ENCODE measurements at regions not wholly inside any gene's neighbourhood (a gene's known extent, or its start where the extent isn't known, plus 50 kb on each side); places are given as distances from the start of the nearest gene placed in this dataset.

- TF ChIP-seq, protein P1, sequence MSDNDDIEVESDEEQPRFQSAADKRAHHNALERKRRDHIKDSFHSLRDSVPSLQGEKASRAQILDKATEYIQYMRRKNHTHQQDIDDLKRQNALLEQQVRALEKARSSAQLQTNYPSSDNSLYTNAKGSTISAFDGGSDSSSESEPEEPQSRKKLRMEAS (IDR thresholded peaks at IDR 0.05) = no peak
- TF ChIP-seq, protein P2, sequence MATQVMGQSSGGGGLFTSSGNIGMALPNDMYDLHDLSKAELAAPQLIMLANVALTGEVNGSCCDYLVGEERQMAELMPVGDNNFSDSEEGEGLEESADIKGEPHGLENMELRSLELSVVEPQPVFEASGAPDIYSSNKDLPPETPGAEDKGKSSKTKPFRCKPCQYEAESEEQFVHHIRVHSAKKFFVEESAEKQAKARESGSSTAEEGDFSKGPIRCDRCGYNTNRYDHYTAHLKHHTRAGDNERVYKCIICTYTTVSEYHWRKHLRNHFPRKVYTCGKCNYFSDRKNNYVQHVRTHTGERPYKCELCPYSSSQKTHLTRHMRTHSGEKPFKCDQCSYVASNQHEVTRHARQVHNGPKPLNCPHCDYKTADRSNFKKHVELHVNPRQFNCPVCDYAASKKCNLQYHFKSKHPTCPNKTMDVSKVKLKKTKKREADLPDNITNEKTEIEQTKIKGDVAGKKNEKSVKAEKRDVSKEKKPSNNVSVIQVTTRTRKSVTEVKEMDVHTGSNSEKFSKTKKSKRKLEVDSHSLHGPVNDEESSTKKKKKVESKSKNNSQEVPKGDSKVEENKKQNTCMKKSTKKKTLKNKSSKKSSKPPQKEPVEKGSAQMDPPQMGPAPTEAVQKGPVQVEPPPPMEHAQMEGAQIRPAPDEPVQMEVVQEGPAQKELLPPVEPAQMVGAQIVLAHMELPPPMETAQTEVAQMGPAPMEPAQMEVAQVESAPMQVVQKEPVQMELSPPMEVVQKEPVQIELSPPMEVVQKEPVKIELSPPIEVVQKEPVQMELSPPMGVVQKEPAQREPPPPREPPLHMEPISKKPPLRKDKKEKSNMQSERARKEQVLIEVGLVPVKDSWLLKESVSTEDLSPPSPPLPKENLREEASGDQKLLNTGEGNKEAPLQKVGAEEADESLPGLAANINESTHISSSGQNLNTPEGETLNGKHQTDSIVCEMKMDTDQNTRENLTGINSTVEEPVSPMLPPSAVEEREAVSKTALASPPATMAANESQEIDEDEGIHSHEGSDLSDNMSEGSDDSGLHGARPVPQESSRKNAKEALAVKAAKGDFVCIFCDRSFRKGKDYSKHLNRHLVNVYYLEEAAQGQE (IDR thresholded peaks at IDR 0.05; ENCODE audit: low read depth) = no peak
- TF ChIP-seq SIN3A (IDR thresholded peaks at IDR 0.05; ENCODE audit: low read depth) (no peak), EGR1 (IDR thresholded peaks at IDR 0.05; ENCODE audit: low read depth) (no peak), POLR2A (IDR thresholded peaks at IDR 0.05; ENCODE audit: borderline replicate concordance, extremely low read depth, insufficient read depth, insufficient read length) (no peak), POLR2AphosphoS5 (IDR thresholded peaks at IDR 0.05; ENCODE audit: low read depth, low read length) (no peak), SP1 (IDR thresholded peaks at IDR 0.05; ENCODE audit: low read depth) (no peak), CEBPB (IDR thresholded peaks at IDR 0.05; ENCODE audit: low read depth) (no peak), EZH2 (IDR thresholded peaks at IDR 0.05) (no peak), JUND (IDR thresholded peaks at IDR 0.05) (no peak), YY1 (IDR thresholded peaks at IDR 0.05; ENCODE audit: extremely low read depth, insufficient replicate concordance, low read depth, low read length) (no peak), RAD21 (IDR thresholded peaks at IDR 0.05; ENCODE audit: low read depth) (no peak)
- TF ChIP-seq, protein P3, sequence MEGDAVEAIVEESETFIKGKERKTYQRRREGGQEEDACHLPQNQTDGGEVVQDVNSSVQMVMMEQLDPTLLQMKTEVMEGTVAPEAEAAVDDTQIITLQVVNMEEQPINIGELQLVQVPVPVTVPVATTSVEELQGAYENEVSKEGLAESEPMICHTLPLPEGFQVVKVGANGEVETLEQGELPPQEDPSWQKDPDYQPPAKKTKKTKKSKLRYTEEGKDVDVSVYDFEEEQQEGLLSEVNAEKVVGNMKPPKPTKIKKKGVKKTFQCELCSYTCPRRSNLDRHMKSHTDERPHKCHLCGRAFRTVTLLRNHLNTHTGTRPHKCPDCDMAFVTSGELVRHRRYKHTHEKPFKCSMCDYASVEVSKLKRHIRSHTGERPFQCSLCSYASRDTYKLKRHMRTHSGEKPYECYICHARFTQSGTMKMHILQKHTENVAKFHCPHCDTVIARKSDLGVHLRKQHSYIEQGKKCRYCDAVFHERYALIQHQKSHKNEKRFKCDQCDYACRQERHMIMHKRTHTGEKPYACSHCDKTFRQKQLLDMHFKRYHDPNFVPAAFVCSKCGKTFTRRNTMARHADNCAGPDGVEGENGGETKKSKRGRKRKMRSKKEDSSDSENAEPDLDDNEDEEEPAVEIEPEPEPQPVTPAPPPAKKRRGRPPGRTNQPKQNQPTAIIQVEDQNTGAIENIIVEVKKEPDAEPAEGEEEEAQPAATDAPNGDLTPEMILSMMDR (IDR thresholded peaks at IDR 0.05 in 2 of 3, conservative IDR thresholded peaks at IDR 0.05 in 1 of 3; ENCODE audit: borderline replicate concordance in 1 of 3, insufficient read depth in 1 of 3, low read depth in 2 of 3, low read length in 2 of 3) = no peak
Observed at GRCh38 chr1:194369060-194369459, 1182.6 kb upstream of the B3GALT2 start.

All from HCT116 (cell line).